HG02970 (cell line): ENCODE measurements at regions not wholly inside any gene's neighbourhood (a gene's known extent, or its start where the extent isn't known, plus 50 kb on each side); places are given as distances from the start of the nearest gene placed in this dataset.

Source experiments
- ATAC-seq: cut with Tn5 transposase; IDR thresholded peaks from one replicate; pipeline ENCODE4 v1.9.1; 2021; ENCODE audit warnings: mild to moderate bottlenecking, moderate library complexity, moderate number of reproducible peaks; ENCODE audit not compliant: unreplicated experiment, low FRiP score

GRCh38 chr7:131225619-131226513, 101.8 kb upstream of the MKLN1 start:
- ATAC-seq, result no peak

DNA sequence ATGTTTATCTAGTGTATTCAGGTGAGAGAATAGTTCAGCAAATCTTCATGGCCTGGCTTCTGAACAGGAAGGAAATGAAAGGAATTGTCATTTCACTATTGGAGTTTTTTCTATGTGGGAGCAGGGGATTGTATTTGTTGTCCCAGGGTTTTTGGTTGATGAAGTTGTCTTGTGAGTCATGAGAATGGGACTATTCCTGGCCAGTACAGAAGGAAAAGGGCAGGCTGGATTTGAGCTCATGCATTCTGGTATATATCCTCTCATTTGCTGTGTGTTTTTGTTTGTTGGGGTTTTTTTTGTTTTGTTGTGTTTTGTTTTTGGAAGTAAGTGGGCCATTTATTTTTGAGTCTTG, 101.2 kb upstream of the MKLN1 start:
- ATAC-seq, result no peak

DNA sequence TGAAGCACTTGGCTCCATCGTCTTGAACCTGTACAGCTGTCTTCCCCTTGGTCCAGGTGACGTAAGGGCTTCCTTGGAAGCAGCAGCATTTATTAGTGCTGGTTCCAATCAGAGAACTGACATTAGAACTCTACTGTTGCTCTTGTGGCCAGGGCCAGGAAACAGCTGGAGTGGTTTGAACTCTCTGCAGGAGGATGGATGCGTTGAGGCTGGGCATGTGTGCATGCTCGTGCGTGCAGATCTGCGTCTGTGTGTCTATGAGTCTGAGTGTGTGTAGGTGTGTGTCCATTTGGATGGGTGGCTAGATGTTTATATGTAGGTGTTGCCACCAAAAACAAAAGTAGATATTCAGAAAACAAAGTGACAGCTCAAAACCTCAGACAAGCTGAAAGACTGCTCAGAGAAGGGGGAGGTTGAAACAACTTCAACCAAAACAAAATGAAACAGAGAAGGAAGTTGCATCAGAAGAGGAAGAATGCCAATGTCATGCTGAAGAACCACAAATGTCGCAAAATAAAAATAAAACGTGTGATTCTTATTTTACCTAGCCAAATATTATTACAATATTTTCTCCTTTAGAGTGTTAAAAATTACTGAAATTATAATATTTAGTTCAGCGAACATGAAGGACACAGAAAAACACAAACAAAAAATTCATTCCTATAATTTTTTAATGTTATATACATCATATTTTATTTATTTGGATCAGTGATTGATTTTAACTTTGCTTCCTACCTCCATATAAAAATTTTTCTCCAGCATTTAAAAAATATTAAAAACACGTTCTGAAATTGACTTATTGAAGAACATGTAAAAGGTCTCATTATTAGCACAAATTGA, 96.1 kb upstream of the MKLN1 start:
- ATAC-seq, result no peak

GRCh38 chr7:131232768-131233167, 94.9 kb upstream of the MKLN1 start:
- ATAC-seq, result no peak

- ATAC-seq, result no peak
Observed at GRCh38 chr7:131233193-131233592, 94.5 kb upstream of the MKLN1 start.

- no peak for ATAC-seq
Observed at GRCh38 chr7:131234719-131235488, 92.8 kb upstream of the MKLN1 start.

DNA sequence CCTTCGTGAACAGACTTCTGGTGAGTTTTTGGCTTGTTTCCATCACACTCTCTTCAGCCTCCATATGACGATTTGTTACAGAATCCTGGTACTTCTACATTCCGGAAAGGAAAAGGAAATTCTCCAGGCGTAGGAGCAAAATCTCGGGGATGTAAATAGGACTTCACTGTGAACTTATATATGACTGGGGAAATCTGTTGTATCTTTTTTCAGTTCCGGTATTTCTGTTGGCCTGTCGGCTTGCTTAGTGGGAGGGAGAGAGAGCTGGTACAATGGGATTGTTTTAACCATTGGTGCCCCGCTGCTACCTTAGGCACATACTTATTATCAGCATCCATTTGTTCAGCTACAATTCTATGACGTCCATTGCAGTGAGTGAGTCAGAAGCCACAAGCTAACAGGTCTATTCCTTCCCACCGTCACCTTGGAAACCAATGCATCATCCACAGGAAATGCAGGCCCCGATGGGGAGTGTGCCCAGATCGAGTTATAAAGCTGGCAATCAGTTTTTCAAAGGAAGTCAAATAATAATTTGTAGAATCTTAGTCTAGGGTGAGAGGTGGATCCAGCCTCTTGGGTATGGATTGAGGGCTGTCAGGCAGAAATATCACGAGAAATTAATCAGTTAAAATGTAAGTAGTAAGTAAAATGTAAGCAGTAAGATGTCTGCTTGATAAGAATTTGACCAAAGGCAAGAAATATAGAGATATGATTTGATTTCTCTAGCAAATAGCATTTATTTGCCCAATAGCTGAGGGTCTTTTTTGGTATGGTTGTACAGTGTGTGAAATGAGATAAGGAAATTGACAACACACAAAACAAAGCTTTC, 92.0 kb upstream of the MKLN1 start:
- ATAC-seq, result no peak

DNA sequence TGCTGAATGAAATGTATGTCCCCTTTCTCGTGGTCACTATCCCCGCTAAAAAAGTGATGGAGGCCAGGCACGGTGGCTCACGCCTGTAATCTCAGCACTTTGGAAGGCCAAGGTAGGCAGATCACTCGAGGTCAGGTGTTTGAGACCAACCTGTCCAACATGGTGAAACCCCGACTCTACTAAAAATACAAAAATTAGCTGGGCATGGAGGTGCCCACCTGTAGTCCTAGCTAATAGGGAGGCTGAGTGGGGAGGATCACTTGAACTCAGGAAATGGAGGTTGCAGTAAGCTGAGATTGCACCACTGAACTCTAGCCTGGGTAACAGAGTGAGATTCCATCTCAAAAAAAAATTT, 91.4 kb upstream of the MKLN1 start:
- no peak for ATAC-seq

GRCh38 chr7:131238347-131238931, 89.2 kb upstream of the MKLN1 start:
- ATAC-seq, result no peak

GRCh38 chr7:131241386-131241785, 86.3 kb upstream of the MKLN1 start:
- no peak for ATAC-seq

DNA sequence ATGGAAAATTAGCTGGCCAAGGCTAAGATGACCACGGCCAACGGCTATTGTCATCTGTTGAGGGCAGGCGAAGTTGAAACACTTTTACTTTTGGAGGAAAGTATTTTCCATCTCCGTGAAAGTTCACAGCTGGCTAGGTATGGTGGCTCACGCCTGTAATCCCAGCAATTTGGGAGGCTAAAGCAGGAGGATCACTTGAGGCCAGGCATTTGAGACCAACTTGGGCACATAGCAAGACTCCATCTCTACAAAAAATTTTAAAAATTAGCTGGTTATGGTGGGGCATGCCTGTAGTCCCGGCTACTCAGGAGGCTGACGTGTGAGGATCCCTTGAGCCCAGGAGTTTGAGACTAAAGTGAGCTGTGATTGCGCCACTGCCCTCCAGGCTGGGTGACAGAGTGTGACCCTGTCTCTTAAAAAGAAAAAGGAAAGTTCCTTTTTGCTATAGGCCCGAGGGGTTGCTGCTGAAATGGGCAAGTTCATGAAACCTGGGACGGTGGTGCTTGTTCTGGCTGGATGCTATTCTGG, 85.5 kb upstream of the MKLN1 start:
- ATAC-seq, result no peak

DNA sequence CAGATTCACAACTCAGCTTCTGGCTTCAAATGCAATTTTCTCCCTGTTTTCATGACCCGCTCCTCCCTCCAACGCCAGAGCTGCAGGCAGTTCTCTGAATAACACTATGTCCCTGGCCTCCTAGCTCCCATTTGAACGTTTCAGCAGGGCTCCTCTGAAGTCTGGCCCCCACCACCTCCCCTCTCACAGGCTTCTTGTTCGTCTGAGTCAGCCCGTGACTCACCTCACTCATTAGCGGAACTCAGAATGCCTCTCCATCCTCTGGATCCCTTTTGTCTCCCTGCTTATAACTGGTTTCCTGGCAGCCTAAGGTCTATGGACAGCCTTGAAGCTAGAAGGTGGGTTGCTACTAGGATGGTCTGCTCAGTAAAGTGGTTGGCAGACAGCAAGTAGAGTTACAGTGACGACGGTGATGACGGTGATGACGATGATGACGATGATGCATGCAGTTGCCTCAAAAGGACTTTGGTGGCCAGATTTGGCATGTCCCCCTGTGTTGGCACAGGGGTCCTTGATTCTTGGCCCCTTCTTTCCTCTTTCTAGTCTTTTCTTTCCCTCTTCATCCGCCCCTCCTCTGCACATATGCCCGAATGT, 83.3 kb upstream of the MKLN1 start:
- no peak for ATAC-seq

DNA sequence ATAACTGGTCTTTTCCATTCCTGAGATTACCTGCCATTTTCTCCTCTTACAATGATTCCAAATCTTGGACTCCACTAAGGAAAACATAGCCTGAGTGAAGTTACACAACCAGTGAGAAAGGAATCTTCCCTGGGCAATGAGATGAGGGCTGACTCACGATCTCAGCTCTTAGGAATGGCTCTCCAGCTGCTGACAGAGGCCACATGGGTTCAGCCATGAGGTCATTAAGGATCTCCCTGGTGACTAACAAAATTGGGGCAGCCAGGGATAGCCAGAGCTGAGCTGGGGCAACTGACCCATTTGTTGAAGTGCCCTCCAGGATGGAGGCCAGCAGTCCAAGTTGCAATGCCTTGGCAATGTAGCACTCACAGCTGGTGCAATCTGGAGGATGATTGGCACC, 78.7 kb upstream of the MKLN1 start:
- no peak for ATAC-seq

DNA sequence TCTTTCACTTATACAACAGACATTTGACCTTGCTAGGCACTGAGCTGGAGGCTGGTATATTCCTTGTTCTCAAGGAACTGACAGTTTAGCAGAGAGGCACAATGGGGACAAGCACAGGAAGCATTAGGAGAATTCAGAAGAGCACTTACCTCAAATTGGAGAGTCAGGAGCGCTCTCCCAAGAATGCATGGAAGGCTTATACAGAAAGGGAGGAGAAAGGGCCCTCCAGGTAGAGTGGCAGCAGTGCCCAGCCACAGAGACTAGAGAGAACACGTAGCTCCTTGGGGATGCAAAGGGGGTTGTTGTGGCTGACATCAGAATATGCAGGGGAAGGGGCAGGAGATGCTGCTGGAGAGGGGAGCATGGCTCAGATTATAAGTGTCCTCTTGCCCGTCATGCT, 78.2 kb upstream of the MKLN1 start:
- ATAC-seq, result no peak

- ATAC-seq, result no peak
Observed at GRCh38 chr7:131250331-131250730, 77.3 kb upstream of the MKLN1 start.

DNA sequence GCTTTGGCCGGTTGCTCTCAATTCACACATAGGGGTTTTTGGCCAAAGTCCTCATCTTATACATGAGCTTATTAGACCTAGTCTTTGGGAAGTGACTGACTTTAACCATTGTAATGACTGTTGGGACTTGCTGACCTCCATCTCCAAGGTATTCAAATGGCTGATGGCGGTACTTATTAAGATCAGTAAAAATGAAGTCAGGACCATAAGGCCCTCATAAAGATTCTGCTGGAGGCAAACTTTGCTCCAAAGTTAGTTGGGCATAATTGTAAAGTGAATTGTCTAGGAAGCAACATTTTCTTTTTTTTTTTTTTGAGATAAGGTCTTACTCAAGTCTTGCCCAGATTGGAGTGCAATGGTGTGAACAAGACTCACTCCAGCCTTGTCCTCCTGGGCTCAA, 76.3 kb upstream of the MKLN1 start:
- no peak for ATAC-seq

- ATAC-seq, result no peak
Observed at GRCh38 chr7:131252976-131253375, 74.7 kb upstream of the MKLN1 start.

- no peak for ATAC-seq
Observed at GRCh38 chr7:131254211-131254610, 73.5 kb upstream of the MKLN1 start.

- no peak for ATAC-seq
Observed at GRCh38 chr7:131255242-131255641, 72.4 kb upstream of the MKLN1 start.
